Neural cell (in vitro differentiated cells): ENCODE measurements at regions not wholly inside any gene's neighbourhood (a gene's known extent, or its start where the extent isn't known, plus 50 kb on each side); places are given as distances from the start of the nearest gene placed in this dataset.

ENCODE experiments used
- EP300 ChIP-seq: fragments of 450-650 bp; conservative IDR thresholded peaks from 2 replicates; pipeline ENCODE4 v1.6.1; 2014; ENCODE audit warnings: antibody characterized with exemption, mild to moderate bottlenecking, moderate library complexity; ENCODE audit not compliant: poor library complexity, severe bottlenecking
- EZH2 ChIP-seq: fragments of 200-600, 300-800 bp; shearing (Covaris generic), sonication (generic); IDR thresholded peaks from 2 replicates; pipeline ENCODE4 v1.6.1; 2014; ENCODE audit warnings: antibody characterized with exemption, low read length, borderline replicate concordance, mild to moderate bottlenecking; ENCODE audit not compliant: insufficient read depth, poor library complexity, severe bottlenecking
- MXI1 ChIP-seq: fragments of 450-650 bp; conservative IDR thresholded peaks from 2 replicates; pipeline ENCODE4 v1.6.1; 2014; ENCODE audit warnings: antibody characterized with exemption, mild to moderate bottlenecking; ENCODE audit not compliant: poor library complexity, severe bottlenecking
- TF ChIP-seq, protein P1 (sequence below): fragments of 450-650 bp; IDR thresholded peaks from 2 replicates; pipeline ENCODE4 v1.5.1; 2014; ENCODE audit warnings: antibody characterized with exemption, mild to moderate bottlenecking, moderate library complexity; ENCODE audit not compliant: poor library complexity, severe bottlenecking
- TF ChIP-seq, protein P2 (sequence below): IDR thresholded peaks from 2 replicates; pipeline ENCODE4 v1.6.1; 2012; ENCODE audit warnings: borderline replicate concordance

DNA sequence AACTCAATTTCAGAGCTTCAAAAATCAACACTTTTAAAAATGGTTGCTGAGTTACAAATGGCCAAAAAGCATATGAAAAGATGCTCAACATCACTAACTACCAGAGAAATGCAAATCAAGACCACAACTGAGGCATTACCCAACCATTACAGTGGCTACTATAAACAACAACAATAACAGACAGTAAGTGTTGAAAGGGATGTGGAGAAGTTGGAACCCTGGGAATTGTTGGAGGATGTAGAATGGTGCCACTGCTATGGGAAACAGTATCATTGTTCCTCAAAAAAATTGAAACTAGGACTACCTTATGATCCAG lies 173.3 kb upstream of the SPRED2 start:
- TF ChIP-seq, protein P1, sequence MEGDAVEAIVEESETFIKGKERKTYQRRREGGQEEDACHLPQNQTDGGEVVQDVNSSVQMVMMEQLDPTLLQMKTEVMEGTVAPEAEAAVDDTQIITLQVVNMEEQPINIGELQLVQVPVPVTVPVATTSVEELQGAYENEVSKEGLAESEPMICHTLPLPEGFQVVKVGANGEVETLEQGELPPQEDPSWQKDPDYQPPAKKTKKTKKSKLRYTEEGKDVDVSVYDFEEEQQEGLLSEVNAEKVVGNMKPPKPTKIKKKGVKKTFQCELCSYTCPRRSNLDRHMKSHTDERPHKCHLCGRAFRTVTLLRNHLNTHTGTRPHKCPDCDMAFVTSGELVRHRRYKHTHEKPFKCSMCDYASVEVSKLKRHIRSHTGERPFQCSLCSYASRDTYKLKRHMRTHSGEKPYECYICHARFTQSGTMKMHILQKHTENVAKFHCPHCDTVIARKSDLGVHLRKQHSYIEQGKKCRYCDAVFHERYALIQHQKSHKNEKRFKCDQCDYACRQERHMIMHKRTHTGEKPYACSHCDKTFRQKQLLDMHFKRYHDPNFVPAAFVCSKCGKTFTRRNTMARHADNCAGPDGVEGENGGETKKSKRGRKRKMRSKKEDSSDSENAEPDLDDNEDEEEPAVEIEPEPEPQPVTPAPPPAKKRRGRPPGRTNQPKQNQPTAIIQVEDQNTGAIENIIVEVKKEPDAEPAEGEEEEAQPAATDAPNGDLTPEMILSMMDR, result no peak
- TF ChIP-seq EZH2, result no peak
- TF ChIP-seq, protein P2, sequence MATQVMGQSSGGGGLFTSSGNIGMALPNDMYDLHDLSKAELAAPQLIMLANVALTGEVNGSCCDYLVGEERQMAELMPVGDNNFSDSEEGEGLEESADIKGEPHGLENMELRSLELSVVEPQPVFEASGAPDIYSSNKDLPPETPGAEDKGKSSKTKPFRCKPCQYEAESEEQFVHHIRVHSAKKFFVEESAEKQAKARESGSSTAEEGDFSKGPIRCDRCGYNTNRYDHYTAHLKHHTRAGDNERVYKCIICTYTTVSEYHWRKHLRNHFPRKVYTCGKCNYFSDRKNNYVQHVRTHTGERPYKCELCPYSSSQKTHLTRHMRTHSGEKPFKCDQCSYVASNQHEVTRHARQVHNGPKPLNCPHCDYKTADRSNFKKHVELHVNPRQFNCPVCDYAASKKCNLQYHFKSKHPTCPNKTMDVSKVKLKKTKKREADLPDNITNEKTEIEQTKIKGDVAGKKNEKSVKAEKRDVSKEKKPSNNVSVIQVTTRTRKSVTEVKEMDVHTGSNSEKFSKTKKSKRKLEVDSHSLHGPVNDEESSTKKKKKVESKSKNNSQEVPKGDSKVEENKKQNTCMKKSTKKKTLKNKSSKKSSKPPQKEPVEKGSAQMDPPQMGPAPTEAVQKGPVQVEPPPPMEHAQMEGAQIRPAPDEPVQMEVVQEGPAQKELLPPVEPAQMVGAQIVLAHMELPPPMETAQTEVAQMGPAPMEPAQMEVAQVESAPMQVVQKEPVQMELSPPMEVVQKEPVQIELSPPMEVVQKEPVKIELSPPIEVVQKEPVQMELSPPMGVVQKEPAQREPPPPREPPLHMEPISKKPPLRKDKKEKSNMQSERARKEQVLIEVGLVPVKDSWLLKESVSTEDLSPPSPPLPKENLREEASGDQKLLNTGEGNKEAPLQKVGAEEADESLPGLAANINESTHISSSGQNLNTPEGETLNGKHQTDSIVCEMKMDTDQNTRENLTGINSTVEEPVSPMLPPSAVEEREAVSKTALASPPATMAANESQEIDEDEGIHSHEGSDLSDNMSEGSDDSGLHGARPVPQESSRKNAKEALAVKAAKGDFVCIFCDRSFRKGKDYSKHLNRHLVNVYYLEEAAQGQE, result no peak
- TF ChIP-seq EP300, result no peak
- TF ChIP-seq MXI1, result no peak
